ENCODE measurements at regions not wholly inside any gene's neighbourhood (a gene's known extent, or its start where the extent isn't known, plus 50 kb on each side); places are given as distances from the start of the nearest gene placed in this dataset.

GRCh38 chr4:187499956-187500355 lies 495.6 kb upstream of the ZFP42 start (continued):
- no peak for TF ChIP-seq ARID5B (CRISPR knock-in tag; IDR thresholded peaks at IDR 0.05)

GRCh38 chr4:187500796-187501195 lies 494.8 kb upstream of the ZFP42 start:
- no peak for TF ChIP-seq ZMAT3 (CRISPR knock-in tag; conservative IDR thresholded peaks at IDR 0.05)
- no peak for TF ChIP-seq ZNF17 (CRISPR knock-in tag; IDR thresholded peaks at IDR 0.05)
- TF ChIP-seq ZBTB49 (CRISPR knock-in tag; IDR thresholded peaks at IDR 0.05; ENCODE audit: borderline replicate concordance) = no peak
- TF ChIP-seq ZNF350 (CRISPR knock-in tag; IDR thresholded peaks at IDR 0.05; ENCODE audit: borderline replicate concordance, low read depth) = no peak
- TF ChIP-seq ZNF121 (CRISPR knock-in tag; IDR thresholded peaks at IDR 0.05) = no peak
- TF ChIP-seq JUND (CRISPR knock-in tag; IDR thresholded peaks at IDR 0.05) = no peak
- no peak for TF ChIP-seq EEA1 (CRISPR knock-in tag; IDR thresholded peaks at IDR 0.05; ENCODE audit: borderline replicate concordance)
- no peak for TF ChIP-seq SNAPC5 (CRISPR knock-in tag; IDR thresholded peaks at IDR 0.05; ENCODE audit: borderline replicate concordance)
- no peak for TF ChIP-seq ISL2 (CRISPR knock-in tag; IDR thresholded peaks at IDR 0.05)
- no peak for TF ChIP-seq TBL1XR1 (IDR thresholded peaks at IDR 0.05; ENCODE audit: borderline replicate concordance, low read length, partially characterized antibody)
- TF ChIP-seq ZNF235 (CRISPR knock-in tag; IDR thresholded peaks at IDR 0.05; ENCODE audit: borderline replicate concordance) = no peak
- H3K36me3 ChIP-seq (replicated peaks in 1 of 2; ENCODE audit: control insufficient read depth in 1 of 2, insufficient read depth in 2 of 2, low read length in 2 of 2) = no peaks in the 10 kb centered on the region
- H2AFZ ChIP-seq (ENCODE audit: low read length) = no peak overlapping the region
- ChIA-PET CTCF (ENCODE audit: low intra/inter-chr PET ratio, low total read pairs) (no interaction called here), POLR2A (no interaction called here)
- no peak overlapping the region for H3K9ac ChIP-seq (ENCODE audit: insufficient read depth, low read depth, low read length)
- FAIRE-seq (no peak), DNase-seq (ENCODE audit: low spot score) (no peak), ATAC-seq (no peak)
- in situ Hi-C loops (cut with HindIII; ENCODE audit: extremely low pct_ligation_motif_present, low pct_unique_long_range_greater_than_20kb) (no loop called here), intact Hi-C loops (cut with micrococcal nuclease; ENCODE audit: unreplicated experiment) (no loop called here)
- no peaks in the 10 kb centered on the region for H3K4me1 ChIP-seq (ENCODE audit: insufficient read depth, low read length)
- no peaks in the 10 kb centered on the region for H4K20me1 ChIP-seq (ENCODE audit: insufficient read depth, low read length)
- no TSS peak for BruUV-seq (replicated peaks)
- no peak overlapping the region for H3K27ac ChIP-seq (ENCODE audit: extremely low read length, insufficient read depth, low read length)
- H3K27me3 ChIP-seq (ENCODE audit: control insufficient read depth in 1 of 2, insufficient read depth in 2 of 2, low read length in 2 of 2) = peaks cover 0 to 7% of the 10 kb centered on the region in 2 experiments; a peak in 1 of 5 replicates
- H3K4me2 ChIP-seq (ENCODE audit: low read depth, low read length) = no peak overlapping the region
- WGBS (ENCODE audit: low lambda C conversion rate) = 40% methylated on average over 1 of the region's 1 CpG
- no peaks in the 10 kb centered on the region for H3K9me3 ChIP-seq (ENCODE audit: low read length)
- no peak overlapping the region for H3K4me3 ChIP-seq (replicated peaks in 1 of 3; ENCODE audit: insufficient read depth in 1 of 3, low read depth in 2 of 3, low read length in 3 of 3)
- no peaks in the 10 kb centered on the region for H3K79me2 ChIP-seq (ENCODE audit: insufficient read depth, low read length)
